ENCODE measurements at regions not wholly inside any gene's neighbourhood (a gene's known extent, or its start where the extent isn't known, plus 50 kb on each side); places are given as distances from the start of the nearest gene placed in this dataset.
A peak's percentile ranks its signal among the peaks of the same experiment; 100 is the strongest.
"Not testable (repeated sequence)": the region's sequence is repeated elsewhere in the genome, so short reads cannot be mapped to it uniquely, and the experiment has no call there.

GRCh38 chrY:7879245-7879644 lies 967.7 kb upstream of the AMELY start:
- Mint-ChIP-seq H3K4me3 (no peak overlapping the region), H3K4me1 (no peaks in the 10 kb centered on the region), H3K27me3 (no peaks in the 10 kb centered on the region), H3K36me3 (ENCODE audit: low read depth) (no peaks in the 10 kb centered on the region), H3K9me3 (no peaks in the 10 kb centered on the region), H3K27ac (no peak overlapping the region)
- ATAC-seq (replicated peaks) = peak; percentile 14

- Mint-ChIP-seq H3K9me3 (no peaks in the 10 kb centered on the region), H3K4me3 (no peak overlapping the region), H3K27me3 (no peaks in the 10 kb centered on the region), H3K36me3 (ENCODE audit: low read depth) (no peaks in the 10 kb centered on the region), H3K4me1 (no peaks in the 10 kb centered on the region), H3K27ac (no peak overlapping the region)
- ATAC-seq (replicated peaks) = peak; percentile 72
Observed at GRCh38 chrY:7878719-7879118, 967.2 kb upstream of the AMELY start.

DNA sequence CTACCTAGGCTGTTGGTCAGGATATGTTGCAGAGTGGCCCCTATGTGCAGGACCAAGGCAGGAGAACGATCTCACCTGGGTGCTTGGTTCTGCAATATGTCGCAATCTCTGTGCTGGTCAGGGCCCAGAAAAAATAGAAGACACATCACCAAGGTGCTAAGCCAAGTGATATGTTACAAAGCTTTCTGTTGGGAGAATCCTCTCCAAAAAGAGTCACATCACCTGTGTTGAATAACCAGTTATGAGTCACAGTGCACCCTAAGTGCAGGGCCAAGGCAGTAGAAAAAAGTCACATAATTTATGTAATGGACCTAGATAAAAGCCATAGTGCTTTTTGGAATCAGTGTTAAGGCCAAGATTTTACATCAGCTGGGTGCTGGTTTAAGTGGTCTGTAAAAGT lies 965.9 kb upstream of the AMELY start:
- H3K36me3 Mint-ChIP-seq (ENCODE audit: low read depth) = no peaks in the 10 kb centered on the region
- no peak for ATAC-seq (replicated peaks)
- H3K4me3 Mint-ChIP-seq = no peak overlapping the region
- H3K27me3 Mint-ChIP-seq = no peaks in the 10 kb centered on the region
- H3K4me1 Mint-ChIP-seq = no peaks in the 10 kb centered on the region
- H3K27ac Mint-ChIP-seq = no peak overlapping the region
- no peaks in the 10 kb centered on the region for H3K9me3 Mint-ChIP-seq

GRCh38 chrY:7874080-7874479 lies 962.5 kb upstream of the AMELY start:
- no peaks in the 10 kb centered on the region for H3K4me1 Mint-ChIP-seq
- H3K27ac Mint-ChIP-seq = no peak overlapping the region
- peak; percentile 42 for ATAC-seq (replicated peaks)
- H3K27me3 Mint-ChIP-seq = no peaks in the 10 kb centered on the region
- H3K9me3 Mint-ChIP-seq = no peaks in the 10 kb centered on the region
- H3K36me3 Mint-ChIP-seq (ENCODE audit: low read depth) = no peaks in the 10 kb centered on the region
- no peak overlapping the region for H3K4me3 Mint-ChIP-seq

DNA sequence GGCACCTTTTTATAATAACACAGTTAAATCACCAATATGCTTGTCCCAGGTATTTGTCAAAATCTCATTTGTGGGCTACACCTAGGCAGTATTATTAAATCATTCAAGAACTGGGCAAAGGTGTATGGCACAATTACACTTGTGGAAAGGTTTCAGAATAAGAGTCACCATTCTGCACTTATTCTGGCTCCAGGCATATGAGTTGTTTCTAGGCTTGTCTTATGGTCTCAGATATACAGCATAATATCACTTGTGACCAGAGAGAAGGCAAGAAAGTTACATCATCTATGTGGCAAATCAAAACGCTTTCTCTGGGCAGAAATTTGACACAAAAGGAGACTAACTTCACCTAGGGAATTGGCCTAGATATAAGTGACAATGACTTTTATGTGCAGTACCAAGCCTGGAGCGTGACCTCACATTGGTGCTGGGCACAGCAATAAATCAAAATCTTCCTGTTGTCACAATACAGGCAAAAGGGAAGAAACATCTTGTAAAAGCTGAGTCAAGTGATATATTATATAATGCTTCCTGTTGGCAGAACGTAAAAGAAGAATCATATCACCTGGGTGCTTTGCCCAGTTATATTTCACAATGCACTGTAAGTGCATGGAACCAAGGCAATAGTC lies 959.9 kb upstream of the AMELY start:
- no peak overlapping the region for H3K4me3 Mint-ChIP-seq

DNA sequence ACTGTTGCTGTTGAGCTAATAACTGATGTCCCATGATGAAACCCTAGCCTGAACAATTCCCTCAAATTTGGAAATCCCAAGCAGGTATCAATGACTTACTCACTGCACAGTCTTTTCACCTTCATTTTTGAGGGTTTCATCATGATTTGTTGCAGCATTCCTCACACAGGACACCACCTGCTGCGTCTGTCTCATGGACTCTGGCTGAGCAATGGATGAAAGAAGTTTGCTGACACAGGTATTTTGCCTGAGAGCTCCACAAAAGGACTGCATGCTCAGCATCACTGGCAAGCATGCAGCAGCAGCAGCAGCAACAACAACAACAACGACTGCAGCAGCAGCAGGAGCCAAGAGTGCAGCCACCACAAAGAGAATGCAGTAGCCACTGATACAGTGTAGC lies 955.4 kb upstream of the AMELY start:
- Mint-ChIP-seq H3K27ac (no peak overlapping the region), H3K27me3 (no peaks in the 10 kb centered on the region), H3K36me3 (ENCODE audit: low read depth) (no peaks in the 10 kb centered on the region), H3K4me3 (no peak overlapping the region), H3K4me1 (no peaks in the 10 kb centered on the region), H3K9me3 (no peaks in the 10 kb centered on the region)
- ATAC-seq (replicated peaks) = no peak

More for the DNA sequence above, 959.9 kb upstream of the AMELY start:
- no peaks in the 10 kb centered on the region for H3K4me1 Mint-ChIP-seq
- no peaks in the 10 kb centered on the region for H3K36me3 Mint-ChIP-seq (ENCODE audit: low read depth)
- no peak overlapping the region for H3K27ac Mint-ChIP-seq
- no peaks in the 10 kb centered on the region for H3K27me3 Mint-ChIP-seq
- no peaks in the 10 kb centered on the region for H3K9me3 Mint-ChIP-seq
- ATAC-seq (replicated peaks) = no peak

- Mint-ChIP-seq H3K4me1 (no peaks in the 10 kb centered on the region), H3K9me3 (no peaks in the 10 kb centered on the region), H3K27me3 (no peaks in the 10 kb centered on the region), H3K4me3 (no peak overlapping the region), H3K27ac (no peak overlapping the region), H3K36me3 (ENCODE audit: low read depth) (no peaks in the 10 kb centered on the region)
- peak; percentile 83 for ATAC-seq (replicated peaks)
Observed at GRCh38 chrY:7860781-7861614, 949.4 kb upstream of the AMELY start.

GRCh38 chrY:7850191-7850590 lies 938.6 kb upstream of the AMELY start:
- H3K27me3 Mint-ChIP-seq = no peaks in the 10 kb centered on the region
- no peak for ATAC-seq (replicated peaks)
- no peak overlapping the region for H3K27ac Mint-ChIP-seq
- H3K4me1 Mint-ChIP-seq = no peaks in the 10 kb centered on the region
- H3K4me3 Mint-ChIP-seq = no peak overlapping the region
- H3K9me3 Mint-ChIP-seq = no peaks in the 10 kb centered on the region
- no peaks in the 10 kb centered on the region for H3K36me3 Mint-ChIP-seq (ENCODE audit: low read depth)

GRCh38 chrY:7845776-7846175 lies 934.2 kb upstream of the AMELY start:
- Mint-ChIP-seq H3K27me3 (no peaks in the 10 kb centered on the region), H3K4me1 (no peaks in the 10 kb centered on the region), H3K4me3 (no peak overlapping the region), H3K27ac (no peak overlapping the region), H3K36me3 (ENCODE audit: low read depth) (no peaks in the 10 kb centered on the region), H3K9me3 (no peaks in the 10 kb centered on the region)
- ATAC-seq (replicated peaks) = no peak

DNA sequence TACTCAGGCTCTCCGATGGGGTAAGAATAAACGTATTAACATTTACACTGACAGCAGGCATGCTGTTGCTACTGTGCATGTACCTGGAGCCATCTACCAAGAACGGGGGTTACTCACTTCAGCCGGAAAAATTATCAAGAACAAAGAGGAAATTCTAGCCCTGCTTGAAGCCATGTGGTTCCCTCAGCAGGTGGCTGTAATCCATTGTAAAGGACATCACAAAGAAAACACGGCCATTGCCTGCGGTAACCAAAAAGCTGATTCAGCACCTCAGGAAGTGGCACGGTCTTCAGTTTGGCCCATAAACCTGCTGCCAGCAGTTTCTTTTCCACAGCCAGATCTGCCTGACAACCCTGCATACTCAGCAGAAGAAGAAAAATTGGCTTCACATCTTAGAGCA lies 925.5 kb upstream of the AMELY start:
- Mint-ChIP-seq H3K27ac (no peak overlapping the region), H3K4me3 (no peak overlapping the region), H3K27me3 (no peaks in the 10 kb centered on the region), H3K9me3 (no peaks in the 10 kb centered on the region), H3K4me1 (no peaks in the 10 kb centered on the region), H3K36me3 (ENCODE audit: low read depth) (no peaks in the 10 kb centered on the region)
- ATAC-seq (replicated peaks) = no peak

- no peaks in the 10 kb centered on the region for H3K36me3 Mint-ChIP-seq (ENCODE audit: low read depth)
- H3K4me1 Mint-ChIP-seq = no peaks in the 10 kb centered on the region
- no peaks in the 10 kb centered on the region for H3K9me3 Mint-ChIP-seq
- H3K4me3 Mint-ChIP-seq = no peak overlapping the region
- no peaks in the 10 kb centered on the region for H3K27me3 Mint-ChIP-seq
- ATAC-seq (replicated peaks) = no peak
- no peak overlapping the region for H3K27ac Mint-ChIP-seq
Observed at GRCh38 chrY:7836366-7836765, 924.8 kb upstream of the AMELY start.

GRCh38 chrY:7835416-7835815 lies 923.9 kb upstream of the AMELY start:
- H3K27me3 Mint-ChIP-seq = no peaks in the 10 kb centered on the region
- H3K27ac Mint-ChIP-seq = no peak overlapping the region
- no peaks in the 10 kb centered on the region for H3K4me1 Mint-ChIP-seq
- H3K36me3 Mint-ChIP-seq (ENCODE audit: low read depth) = no peaks in the 10 kb centered on the region
- no peak for ATAC-seq (replicated peaks)
- H3K9me3 Mint-ChIP-seq = no peaks in the 10 kb centered on the region
- H3K4me3 Mint-ChIP-seq = no peak overlapping the region

GRCh38 chrY:7834284-7834683 lies 922.7 kb upstream of the AMELY start:
- no peaks in the 10 kb centered on the region for H3K27me3 Mint-ChIP-seq
- no peak overlapping the region for H3K4me3 Mint-ChIP-seq
- no peaks in the 10 kb centered on the region for H3K36me3 Mint-ChIP-seq (ENCODE audit: low read depth)
- no peak for ATAC-seq (replicated peaks)
- no peaks in the 10 kb centered on the region for H3K4me1 Mint-ChIP-seq
- H3K27ac Mint-ChIP-seq = no peak overlapping the region
- H3K9me3 Mint-ChIP-seq = no peaks in the 10 kb centered on the region

DNA sequence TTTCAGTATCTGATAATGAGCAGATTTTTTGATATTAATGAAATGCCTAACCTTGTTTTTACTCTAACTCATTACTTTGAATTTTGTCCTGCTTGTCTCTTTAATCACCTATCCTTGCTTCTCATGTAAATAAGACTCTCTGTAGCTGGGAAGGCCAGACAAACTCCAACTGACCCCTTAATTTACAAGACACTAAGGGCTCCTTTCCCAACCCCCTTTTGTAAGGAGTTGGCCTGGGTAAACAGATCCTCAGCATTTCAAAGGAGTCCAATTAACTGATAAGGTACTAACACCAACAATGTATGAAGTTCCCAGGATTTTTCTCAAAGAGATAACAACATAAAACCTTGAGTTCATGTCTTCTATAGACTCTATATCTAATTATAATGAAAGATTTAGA lies 919.3 kb upstream of the AMELY start:
- H3K36me3 Mint-ChIP-seq (ENCODE audit: low read depth); H3K9me3 Mint-ChIP-seq; H3K4me1 Mint-ChIP-seq; ATAC-seq (replicated peaks); H3K27ac Mint-ChIP-seq; H3K4me3 Mint-ChIP-seq; H3K27me3 Mint-ChIP-seq: not testable (repeated sequence)

DNA sequence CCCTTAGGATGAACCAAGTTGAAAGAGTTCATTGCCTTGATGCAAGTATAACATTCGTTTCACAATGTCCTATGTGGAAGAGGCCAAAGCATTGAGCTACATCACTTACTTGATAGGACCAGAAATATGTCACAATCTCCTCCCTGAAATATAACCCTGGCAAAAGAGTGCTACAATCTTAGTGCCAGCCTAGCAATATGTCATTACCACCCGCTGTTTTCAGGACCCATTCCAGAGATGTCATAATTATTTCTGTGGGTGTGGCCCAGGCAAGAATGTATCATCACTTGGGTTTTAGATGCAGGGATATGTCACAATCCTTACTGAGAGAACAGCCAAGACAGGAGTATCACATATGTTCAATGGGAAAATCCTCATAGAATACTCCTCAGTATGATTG lies 915.0 kb upstream of the AMELY start:
- no peak for ATAC-seq (replicated peaks)
- no peaks in the 10 kb centered on the region for H3K27me3 Mint-ChIP-seq
- H3K9me3 Mint-ChIP-seq = no peaks in the 10 kb centered on the region
- H3K36me3 Mint-ChIP-seq (ENCODE audit: low read depth) = no peaks in the 10 kb centered on the region
- no peaks in the 10 kb centered on the region for H3K4me1 Mint-ChIP-seq
- no peak overlapping the region for H3K27ac Mint-ChIP-seq
- no peak overlapping the region for H3K4me3 Mint-ChIP-seq
